BE2C (cell line): ENCODE measurements at regions not wholly inside any gene's neighbourhood (a gene's known extent, or its start where the extent isn't known, plus 50 kb on each side); places are given as distances from the start of the nearest gene placed in this dataset.
A peak's percentile ranks its signal among the peaks of the same experiment; 100 is the strongest.
"Not testable (repeated sequence)": the region's sequence is repeated elsewhere in the genome, so short reads cannot be mapped to it uniquely, and the experiment has no call there.

ENCODE experiments used
- DNase-seq: peaks from one replicate; pipeline ENCODE4 v3.0.0-alpha.2; 2020
- H3K27me3 ChIP-seq: fragments of 250-450 bp; sonication (Bioruptor Pico); 2 replicates; pipeline ENCODE4 v1.5.1; 2020; ENCODE audit warnings: mild to moderate bottlenecking
- H3K36me3 ChIP-seq: fragments of 250-450 bp; sonication (Bioruptor Pico); 2 replicates; pipeline ENCODE4 v1.5.1; 2020; ENCODE audit warnings: mild to moderate bottlenecking
- H3K4me1 ChIP-seq: fragments of 250-450 bp; sonication (Bioruptor Pico); 2 replicates; pipeline ENCODE4 v1.5.1; 2020
- H3K4me3 ChIP-seq: 2 replicates; pipeline ENCODE4 v1.5.1; 2011; ENCODE audit warnings: low read depth, low read length
- H3K9me3 ChIP-seq: fragments of 250-450 bp; sonication (Bioruptor Pico); 2 replicates; pipeline ENCODE4 v1.5.1; 2020
- TF ChIP-seq, protein P1 (sequence below): IDR thresholded peaks from 2 replicates; pipeline ENCODE4 v1.5.1; 2012; ENCODE audit warnings: mild to moderate bottlenecking, low read depth, low read length

DNA sequence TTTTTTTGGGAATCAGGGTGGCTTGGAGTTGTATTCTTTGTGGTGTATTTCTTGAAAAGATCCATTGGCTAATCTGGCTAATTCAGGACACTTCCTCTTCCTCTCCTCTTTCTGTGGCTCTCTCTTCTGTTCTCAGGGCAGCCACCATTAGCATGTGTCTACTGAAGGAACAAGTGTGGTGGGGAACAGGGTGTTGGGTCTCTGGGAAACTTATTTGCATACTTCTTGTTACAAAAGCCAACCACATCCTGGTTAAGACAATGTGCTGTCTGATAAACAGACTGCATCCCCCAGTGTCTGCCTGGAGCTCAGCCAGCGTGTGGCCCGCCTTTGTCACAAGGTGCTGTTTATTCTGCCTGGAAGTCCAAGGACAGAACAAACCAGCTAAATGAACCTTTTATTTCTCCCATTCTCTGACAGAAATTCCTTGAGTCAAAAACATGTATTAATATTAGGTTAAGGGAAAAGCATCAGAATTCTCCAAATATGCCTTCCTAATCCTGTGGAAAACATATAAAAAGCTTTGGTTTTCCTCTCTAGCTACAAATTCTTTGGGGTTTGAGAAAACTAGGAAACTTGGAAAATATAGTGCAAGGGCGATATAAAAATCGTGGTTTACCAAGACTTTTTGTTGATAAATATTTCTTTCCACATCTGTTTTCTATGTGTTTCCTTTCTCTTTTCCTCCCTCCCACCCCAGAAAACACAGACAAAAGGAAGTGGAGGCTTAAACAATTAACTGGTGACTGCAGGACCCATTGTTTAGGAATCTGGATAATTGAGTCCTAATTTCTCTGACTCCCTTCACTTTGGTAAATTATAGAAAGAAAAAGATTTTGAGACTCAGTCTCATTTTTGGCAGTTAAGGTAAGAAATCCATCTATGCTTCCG, 203.6 kb downstream of the SPRY1 start:
- Histone ChIP-seq H3K4me1 (no peaks in the 10 kb centered on the region), H3K27me3 (no peaks in the 10 kb centered on the region), H3K9me3 (no peaks in the 10 kb centered on the region), H3K4me3 (no peak overlapping the region), H3K36me3 (no peaks in the 10 kb centered on the region)
- TF ChIP-seq, protein P1, sequence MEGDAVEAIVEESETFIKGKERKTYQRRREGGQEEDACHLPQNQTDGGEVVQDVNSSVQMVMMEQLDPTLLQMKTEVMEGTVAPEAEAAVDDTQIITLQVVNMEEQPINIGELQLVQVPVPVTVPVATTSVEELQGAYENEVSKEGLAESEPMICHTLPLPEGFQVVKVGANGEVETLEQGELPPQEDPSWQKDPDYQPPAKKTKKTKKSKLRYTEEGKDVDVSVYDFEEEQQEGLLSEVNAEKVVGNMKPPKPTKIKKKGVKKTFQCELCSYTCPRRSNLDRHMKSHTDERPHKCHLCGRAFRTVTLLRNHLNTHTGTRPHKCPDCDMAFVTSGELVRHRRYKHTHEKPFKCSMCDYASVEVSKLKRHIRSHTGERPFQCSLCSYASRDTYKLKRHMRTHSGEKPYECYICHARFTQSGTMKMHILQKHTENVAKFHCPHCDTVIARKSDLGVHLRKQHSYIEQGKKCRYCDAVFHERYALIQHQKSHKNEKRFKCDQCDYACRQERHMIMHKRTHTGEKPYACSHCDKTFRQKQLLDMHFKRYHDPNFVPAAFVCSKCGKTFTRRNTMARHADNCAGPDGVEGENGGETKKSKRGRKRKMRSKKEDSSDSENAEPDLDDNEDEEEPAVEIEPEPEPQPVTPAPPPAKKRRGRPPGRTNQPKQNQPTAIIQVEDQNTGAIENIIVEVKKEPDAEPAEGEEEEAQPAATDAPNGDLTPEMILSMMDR: no peak
- peak; percentile 11 for DNase-seq

GRCh38 chr4:123600987-123601904, 204.7 kb downstream of the SPRY1 start:
- H3K4me3 ChIP-seq: no peak overlapping the region
- H3K4me1 ChIP-seq: no peaks in the 10 kb centered on the region
- TF ChIP-seq, protein P1: no peak
- H3K36me3 ChIP-seq: no peaks in the 10 kb centered on the region
- no peak for DNase-seq
- H3K9me3 ChIP-seq: no peaks in the 10 kb centered on the region
- no peaks in the 10 kb centered on the region for H3K27me3 ChIP-seq

- no peak for DNase-seq
- H3K36me3 ChIP-seq: no peaks in the 10 kb centered on the region
- H3K9me3 ChIP-seq: no peaks in the 10 kb centered on the region
- no peaks in the 10 kb centered on the region for H3K4me1 ChIP-seq
- H3K4me3 ChIP-seq: no peak overlapping the region
- TF ChIP-seq, protein P1: no peak
- no peaks in the 10 kb centered on the region for H3K27me3 ChIP-seq
Measured at GRCh38 chr4:123602007-123602406, 205.4 kb downstream of the SPRY1 start.

DNA sequence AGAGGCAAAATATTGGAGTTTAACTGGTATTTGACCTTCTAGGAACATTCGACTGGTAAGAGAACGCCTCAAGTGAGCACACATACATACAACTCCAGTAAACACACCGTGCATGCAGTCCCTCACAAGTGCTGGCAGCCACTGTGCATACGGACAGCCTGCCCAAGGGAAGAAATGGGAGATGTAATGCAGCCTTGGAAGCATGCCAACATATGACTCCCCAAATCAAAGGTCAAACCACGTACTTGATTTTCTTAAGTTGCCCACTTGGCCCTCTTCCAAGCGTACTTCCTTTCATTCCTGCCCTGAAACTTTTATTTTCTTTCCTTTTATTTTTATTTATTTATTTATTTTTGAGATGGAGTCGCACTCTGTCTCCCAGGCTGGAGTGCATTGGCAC, 206.6 kb downstream of the SPRY1 start:
- TF ChIP-seq, protein P1: no peak
- H3K4me3 ChIP-seq: no peak overlapping the region
- no peaks in the 10 kb centered on the region for H3K36me3 ChIP-seq
- no peaks in the 10 kb centered on the region for H3K27me3 ChIP-seq
- H3K9me3 ChIP-seq: no peaks in the 10 kb centered on the region
- no peaks in the 10 kb centered on the region for H3K4me1 ChIP-seq
- DNase-seq: no peak

DNA sequence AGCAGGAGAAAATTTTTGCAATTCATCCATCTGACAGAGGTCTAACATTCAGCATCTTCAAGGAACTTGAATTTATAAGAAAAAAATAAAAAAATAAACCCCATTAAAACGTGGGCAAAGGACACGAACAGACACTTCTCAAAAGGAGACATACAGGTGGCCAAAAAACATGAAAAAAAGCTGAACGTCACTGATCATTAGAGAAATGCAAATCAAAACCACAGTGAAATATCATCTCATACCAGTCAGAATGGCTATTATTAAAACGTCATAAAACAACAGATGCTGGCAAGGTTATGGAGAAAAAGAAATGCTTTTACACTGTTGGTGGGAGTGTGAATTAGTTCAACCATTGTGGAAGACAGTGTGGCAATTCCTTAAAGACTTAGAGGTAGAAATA, 209.2 kb downstream of the SPRY1 start:
- DNase-seq, H3K4me1 ChIP-seq, H3K27me3 ChIP-seq, H3K9me3 ChIP-seq, H3K36me3 ChIP-seq, H3K4me3 ChIP-seq: not testable (repeated sequence)

- Histone ChIP-seq H3K4me1 (no peaks in the 10 kb centered on the region), H3K36me3 (no peaks in the 10 kb centered on the region), H3K9me3 (no peaks in the 10 kb centered on the region), H3K4me3 (no peak overlapping the region), H3K27me3 (no peaks in the 10 kb centered on the region)
- DNase-seq: no peak
- TF ChIP-seq, protein P1: no peak
Measured at GRCh38 chr4:123606336-123606735, 209.7 kb downstream of the SPRY1 start.
